Activated naive CD8-positive, alpha-beta T cell treated with anti-CD3 and anti-CD28 coated beads, Interleukin-2, amount 50 U/mL, for 24 hours (primary cell): ENCODE measurements at regions not wholly inside any gene's neighbourhood (a gene's known extent, or its start where the extent isn't known, plus 50 kb on each side); places are given as distances from the start of the nearest gene placed in this dataset.
"Not testable (repeated sequence)": the region's sequence is repeated elsewhere in the genome, so short reads cannot be mapped to it uniquely, and the experiment has no call there.

Experiments
- ATAC-seq: fragments of 150-1000 bp; cut with Tn5 transposase; one replicate; pipeline ENCODE4 v1.10.0; 2021
- DNase-seq: peaks from one replicate; pipeline ENCODE4 v3.0.0; 2021
- H3K27ac Mint-ChIP-seq: one replicate; pipeline ENCODE4 v1.8.0; 2021; ENCODE audit warnings: mild to moderate bottlenecking, mixed read lengths
- H3K27me3 Mint-ChIP-seq: one replicate; pipeline ENCODE4 v1.8.0; 2021; ENCODE audit warnings: mixed read lengths
- H3K36me3 Mint-ChIP-seq: one replicate; pipeline ENCODE4 v1.8.0; 2021; ENCODE audit warnings: low read depth, mixed read lengths
- H3K4me1 Mint-ChIP-seq: one replicate; pipeline ENCODE4 v1.8.0; 2021; ENCODE audit warnings: mixed read lengths
- H3K4me3 Mint-ChIP-seq: one replicate; pipeline ENCODE4 v1.8.0; 2021; ENCODE audit warnings: mild to moderate bottlenecking, moderate library complexity, mixed read lengths
- H3K9me3 Mint-ChIP-seq: one replicate; pipeline ENCODE4 v1.8.0; 2021; ENCODE audit warnings: mixed read lengths

DNA sequence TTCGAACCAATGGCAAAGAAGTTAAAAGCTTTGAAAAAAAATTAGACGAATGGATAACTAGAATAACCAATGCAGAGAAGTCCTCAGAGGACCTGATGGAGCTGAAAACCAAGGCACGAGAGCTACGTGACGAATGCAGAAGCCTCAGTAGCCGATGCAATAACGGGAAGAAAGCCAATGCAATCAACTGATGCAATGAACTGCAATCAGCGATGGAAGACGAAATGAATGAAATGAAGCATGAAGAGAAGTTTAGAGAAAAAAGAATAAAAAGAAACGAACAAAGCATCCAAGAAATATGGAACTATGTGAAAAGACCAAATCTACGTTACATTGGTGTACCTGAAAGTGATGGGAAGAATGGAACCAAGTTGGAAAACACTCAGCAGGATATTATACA lies 52.6 kb upstream of the MRPS30 start:
- DNase-seq, H3K4me3 Mint-ChIP-seq, H3K36me3 Mint-ChIP-seq, H3K4me1 Mint-ChIP-seq, H3K27ac Mint-ChIP-seq, H3K27me3 Mint-ChIP-seq, ATAC-seq, H3K9me3 Mint-ChIP-seq: not testable (repeated sequence)

DNA sequence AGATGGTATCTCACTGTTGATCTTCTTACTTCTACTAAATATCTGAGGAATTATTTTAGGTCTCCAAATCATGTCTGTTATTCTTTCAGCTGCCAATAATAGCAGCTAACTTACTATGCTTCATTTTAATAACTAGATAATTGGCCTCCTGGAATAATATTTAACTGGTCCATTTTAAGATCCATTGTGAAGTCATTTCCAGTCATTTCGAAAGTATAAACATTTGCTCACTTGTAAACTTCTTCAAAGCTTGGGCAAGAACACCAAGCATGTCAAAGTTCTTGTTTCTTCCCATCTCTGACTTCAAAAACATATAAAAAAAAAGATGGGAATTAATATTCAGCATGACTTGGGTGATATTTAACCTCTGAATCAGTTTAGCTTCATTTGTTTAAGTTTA lies 61.4 kb upstream of the MRPS30 start:
- no peak overlapping the region for H3K27ac Mint-ChIP-seq

DNA sequence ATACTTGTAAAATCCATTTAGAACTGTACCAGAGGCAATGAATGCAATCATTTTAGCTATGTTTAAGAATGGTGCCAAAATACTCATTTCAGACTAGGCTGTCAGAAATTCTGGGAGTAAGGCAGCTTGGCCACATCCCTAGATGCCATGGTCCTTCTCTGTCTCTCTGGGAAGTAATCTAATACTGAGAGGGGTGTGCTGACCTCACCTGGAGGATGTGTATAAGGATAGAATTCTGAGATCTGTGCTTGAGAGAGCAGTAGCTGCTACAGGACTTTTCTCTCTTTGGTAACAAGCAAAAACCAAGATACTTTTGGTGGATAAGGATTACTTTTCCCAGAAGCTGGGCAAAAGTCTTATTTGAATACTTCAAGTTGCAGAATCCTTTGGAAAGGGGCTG lies 68.1 kb upstream of the MRPS30 start:
- ATAC-seq, result no peak
- Mint-ChIP-seq H3K27ac (no peak overlapping the region), H3K4me1 (no peaks in the 10 kb centered on the region), H3K4me3 (no peak overlapping the region), H3K27me3 (no peaks in the 10 kb centered on the region), H3K36me3 (no peaks in the 10 kb centered on the region), H3K9me3 (no peaks in the 10 kb centered on the region)
- DNase-seq, result no peak

More for the DNA sequence above, 61.4 kb upstream of the MRPS30 start:
- H3K9me3 Mint-ChIP-seq, result no peaks in the 10 kb centered on the region
- no peak for DNase-seq
- H3K4me1 Mint-ChIP-seq, result no peaks in the 10 kb centered on the region
- H3K36me3 Mint-ChIP-seq, result no peaks in the 10 kb centered on the region
- H3K27me3 Mint-ChIP-seq, result no peaks in the 10 kb centered on the region
- H3K4me3 Mint-ChIP-seq, result no peak overlapping the region
- no peak for ATAC-seq

DNA sequence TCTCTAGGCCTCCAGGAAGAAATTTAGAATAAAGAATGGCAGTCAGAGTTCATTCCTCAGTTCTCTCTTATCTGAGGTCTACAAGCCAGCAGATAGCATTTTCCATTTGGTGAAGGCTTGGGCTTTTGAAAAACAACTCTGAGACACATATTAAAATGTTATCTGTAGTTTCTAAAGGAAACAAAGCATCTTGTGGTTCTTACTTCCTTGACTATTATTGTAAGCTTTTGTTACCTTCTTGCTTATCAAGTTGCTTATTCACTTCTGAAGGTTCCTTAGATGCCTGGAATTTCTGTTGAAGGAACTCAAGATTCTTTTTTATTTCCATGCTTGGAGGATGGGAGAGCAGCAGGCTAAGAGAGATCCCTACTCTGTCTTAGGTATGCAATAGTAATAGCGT lies 79.2 kb upstream of the MRPS30 start:
- ATAC-seq, result no peak
- Mint-ChIP-seq H3K27ac (no peak overlapping the region), H3K4me1 (no peaks in the 10 kb centered on the region), H3K27me3 (no peaks in the 10 kb centered on the region), H3K4me3 (no peak overlapping the region), H3K9me3 (no peaks in the 10 kb centered on the region), H3K36me3 (no peaks in the 10 kb centered on the region)
- DNase-seq, result no peak

DNA sequence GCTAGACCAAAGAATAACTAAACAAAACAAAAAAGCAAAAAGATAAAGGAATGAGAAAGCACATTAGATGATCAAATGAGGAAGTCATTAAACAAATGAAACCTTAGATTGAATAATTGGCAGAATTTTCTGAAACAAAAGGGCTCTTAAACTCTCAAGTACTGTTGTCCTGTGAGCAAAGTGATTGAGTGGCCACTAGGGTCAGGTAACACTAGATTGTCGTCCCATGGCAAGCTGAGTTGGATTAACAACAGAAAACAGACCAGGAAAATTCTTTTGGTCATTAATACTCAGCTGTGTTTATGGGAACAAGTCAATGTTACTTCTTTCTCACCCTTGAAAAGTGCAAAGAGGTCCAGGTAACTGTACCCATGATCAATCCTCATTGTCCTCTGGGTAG lies 81.6 kb upstream of the MRPS30 start:
- no peaks in the 10 kb centered on the region for H3K4me1 Mint-ChIP-seq
- no peaks in the 10 kb centered on the region for H3K36me3 Mint-ChIP-seq
- no peak overlapping the region for H3K27ac Mint-ChIP-seq
- DNase-seq (no peak), ATAC-seq (no peak)
- no peaks in the 10 kb centered on the region for H3K27me3 Mint-ChIP-seq
- H3K9me3 Mint-ChIP-seq, result no peaks in the 10 kb centered on the region
- no peak overlapping the region for H3K4me3 Mint-ChIP-seq

DNA sequence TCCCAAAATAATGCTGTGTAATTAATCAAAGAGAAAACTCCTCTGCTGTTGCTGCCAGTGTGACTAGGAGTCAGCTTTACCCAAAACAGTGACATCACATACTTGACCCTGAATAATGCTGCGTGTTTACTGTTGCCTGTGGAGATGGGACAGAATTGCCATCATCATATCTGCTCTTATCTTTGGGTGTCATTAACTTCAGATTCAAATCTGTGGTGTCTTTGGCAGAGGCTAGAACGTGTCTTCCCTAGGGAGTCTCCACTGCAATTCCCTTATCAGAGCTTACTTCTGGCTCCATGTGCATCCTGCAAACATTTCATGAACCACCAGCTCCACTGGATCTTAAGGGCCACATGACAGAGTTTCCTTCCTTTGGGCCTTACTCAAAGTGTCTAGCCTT lies 88.9 kb upstream of the MRPS30 start:
- Mint-ChIP-seq H3K36me3 (no peaks in the 10 kb centered on the region), H3K4me1 (no peaks in the 10 kb centered on the region), H3K27ac (no peak overlapping the region), H3K4me3 (no peak overlapping the region), H3K27me3 (no peaks in the 10 kb centered on the region), H3K9me3 (no peaks in the 10 kb centered on the region)
- DNase-seq (no peak), ATAC-seq (no peak)

DNA sequence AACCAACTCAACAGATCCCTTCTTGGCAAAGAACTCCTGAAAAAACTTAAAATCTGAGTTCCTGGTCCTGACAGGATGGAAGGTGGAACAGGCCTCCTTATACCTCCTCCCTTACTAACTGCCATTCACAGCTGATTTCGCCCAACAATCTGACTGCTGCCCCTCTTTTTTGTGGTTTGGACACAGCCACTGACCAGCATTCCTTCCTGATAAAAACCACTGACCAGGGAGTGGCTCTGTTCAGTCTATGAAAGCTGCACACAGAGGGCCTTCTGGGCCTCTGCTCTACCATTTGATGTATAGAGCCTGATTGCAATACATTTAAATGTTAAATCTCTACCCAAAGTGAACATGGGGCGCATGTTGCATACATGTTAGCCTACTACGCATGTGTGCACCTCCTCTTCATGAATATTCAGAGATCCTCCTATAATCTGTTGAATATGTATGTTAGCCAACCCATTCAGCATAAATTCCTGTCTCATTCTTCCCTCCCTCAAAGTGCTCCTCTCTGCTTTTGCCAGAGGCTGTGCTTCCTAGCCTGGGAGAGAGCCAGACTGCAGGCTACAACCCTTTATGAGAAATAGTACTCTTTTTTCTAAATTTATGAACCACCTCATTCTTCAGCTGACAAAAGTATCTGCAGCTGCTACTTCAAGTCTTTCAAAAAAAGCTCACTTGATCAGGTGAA lies 93.7 kb upstream of the MRPS30 start:
- no peak overlapping the region for H3K27ac Mint-ChIP-seq
- H3K4me3 Mint-ChIP-seq, result no peak overlapping the region
- H3K36me3 Mint-ChIP-seq, result no peaks in the 10 kb centered on the region
- ATAC-seq (no peak), DNase-seq (no peak)
- no peaks in the 10 kb centered on the region for H3K27me3 Mint-ChIP-seq
- no peaks in the 10 kb centered on the region for H3K9me3 Mint-ChIP-seq
- no peaks in the 10 kb centered on the region for H3K4me1 Mint-ChIP-seq

DNA sequence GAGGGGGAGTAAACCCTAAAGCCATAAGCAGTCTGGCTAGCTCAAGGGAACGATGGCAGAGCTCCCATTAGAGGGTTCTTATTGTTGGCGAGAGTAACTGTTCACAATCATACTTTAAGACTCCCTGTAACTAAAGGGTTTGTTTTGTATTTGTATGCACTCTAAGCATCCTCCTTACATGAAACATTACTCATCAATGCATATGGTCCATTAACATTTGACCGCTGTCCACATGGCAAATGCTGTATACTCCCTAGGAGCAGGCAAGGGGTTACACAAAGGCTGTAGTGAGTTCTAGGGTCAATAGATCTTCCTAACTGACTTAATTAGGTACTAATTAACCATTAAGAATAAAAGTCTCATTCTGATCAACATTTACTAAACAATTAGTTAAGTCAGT lies 95.3 kb upstream of the MRPS30 start:
- H3K4me1 Mint-ChIP-seq, result no peaks in the 10 kb centered on the region
- no peak for ATAC-seq

DNA sequence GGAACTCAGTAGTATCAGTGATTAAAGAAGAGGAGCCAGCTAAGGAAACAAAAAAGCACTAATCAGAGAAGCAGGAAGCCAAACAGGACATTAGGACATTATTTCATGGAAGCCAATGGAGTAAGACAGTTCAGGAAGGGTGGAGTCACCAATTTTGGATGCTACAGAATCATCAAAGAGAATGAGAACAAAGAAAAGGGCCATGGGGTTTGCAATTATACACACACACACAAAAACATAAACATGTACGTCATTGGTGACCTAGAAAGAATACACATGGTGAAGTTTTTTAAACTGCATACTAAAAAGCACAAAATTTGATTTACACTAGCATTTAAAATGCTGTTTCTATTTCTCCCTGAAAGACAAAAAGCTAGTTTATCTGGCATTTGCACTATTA lies 96.8 kb upstream of the MRPS30 start:
- DNase-seq (no peak), ATAC-seq (no peak)
- no peak overlapping the region for H3K27ac Mint-ChIP-seq
- no peaks in the 10 kb centered on the region for H3K4me1 Mint-ChIP-seq
- no peaks in the 10 kb centered on the region for H3K36me3 Mint-ChIP-seq
- H3K9me3 Mint-ChIP-seq, result no peaks in the 10 kb centered on the region
- no peaks in the 10 kb centered on the region for H3K27me3 Mint-ChIP-seq
- H3K4me3 Mint-ChIP-seq, result no peak overlapping the region

More for the DNA sequence above, 95.3 kb upstream of the MRPS30 start:
- no peak overlapping the region for H3K27ac Mint-ChIP-seq
- H3K4me3 Mint-ChIP-seq, result no peak overlapping the region
- H3K36me3 Mint-ChIP-seq, result no peaks in the 10 kb centered on the region
- no peaks in the 10 kb centered on the region for H3K9me3 Mint-ChIP-seq
- DNase-seq, result no peak
- H3K27me3 Mint-ChIP-seq, result no peaks in the 10 kb centered on the region

DNA sequence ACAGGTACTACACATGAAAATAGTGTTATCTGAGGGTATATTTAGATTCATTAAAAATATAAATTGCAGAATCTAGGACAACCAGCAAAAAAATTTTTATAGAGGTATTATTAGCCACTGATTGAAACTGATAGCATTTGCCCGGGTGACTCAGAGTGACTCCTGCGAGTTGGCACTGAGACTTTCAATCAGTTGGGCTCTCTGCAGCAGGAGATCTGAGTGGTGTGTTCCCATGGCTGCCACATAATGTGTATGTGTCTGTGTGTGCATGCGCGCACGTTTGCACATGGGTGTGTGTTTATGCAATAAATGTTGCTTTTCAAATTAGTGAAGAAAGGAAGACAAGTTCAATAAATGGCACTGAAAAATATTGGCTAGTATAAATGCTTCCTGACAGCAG lies 100.1 kb upstream of the MRPS30 start:
- no peaks in the 10 kb centered on the region for H3K36me3 Mint-ChIP-seq
- no peaks in the 10 kb centered on the region for H3K9me3 Mint-ChIP-seq
- no peaks in the 10 kb centered on the region for H3K4me1 Mint-ChIP-seq
- no peak overlapping the region for H3K4me3 Mint-ChIP-seq
- no peaks in the 10 kb centered on the region for H3K27me3 Mint-ChIP-seq
- ATAC-seq, result no peak
- H3K27ac Mint-ChIP-seq, result no peak overlapping the region
- DNase-seq, result no peak

DNA sequence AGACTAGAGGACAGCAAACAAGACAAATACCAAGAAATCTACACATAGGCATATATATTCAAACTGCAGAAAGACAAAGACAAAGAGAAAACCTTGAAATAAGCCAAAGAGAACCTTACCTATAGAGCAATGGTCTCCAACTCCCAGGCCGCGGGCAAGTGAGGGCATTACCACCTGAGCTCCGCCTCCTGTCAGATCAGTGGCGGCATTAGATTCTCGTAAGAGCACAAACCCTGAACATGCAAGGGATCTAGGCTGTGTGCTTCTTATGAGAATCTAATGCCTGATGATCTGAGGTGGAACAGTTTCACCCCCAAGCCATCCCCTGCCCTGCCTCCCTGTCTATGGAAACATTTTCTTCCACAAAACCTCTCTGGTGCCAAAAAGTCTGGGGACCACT lies 101.0 kb upstream of the MRPS30 start:
- DNase-seq, result no peak
- H3K27me3 Mint-ChIP-seq, result no peaks in the 10 kb centered on the region

DNA sequence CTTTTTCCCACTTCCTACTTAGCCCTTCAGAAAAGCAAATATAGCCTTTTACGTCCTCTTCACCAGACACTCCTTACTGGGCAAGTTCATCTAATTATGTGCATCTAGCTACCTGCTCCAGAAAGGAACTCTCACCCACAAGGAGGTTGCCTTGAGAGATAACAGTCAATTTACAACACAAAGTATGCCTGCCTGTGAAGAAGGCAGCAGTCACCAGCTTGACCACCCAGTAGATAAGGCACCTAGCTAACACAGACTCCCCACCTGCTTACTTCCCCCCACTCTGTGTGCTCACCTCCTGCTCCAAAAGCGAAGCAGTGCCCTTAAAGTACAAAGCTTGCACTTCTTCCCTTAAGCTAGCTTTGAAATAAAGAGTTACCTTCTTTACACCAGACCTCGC lies 111.7 kb upstream of the MRPS30 start:
- H3K4me3 Mint-ChIP-seq, result no peak overlapping the region
- no peak for ATAC-seq
- H3K27me3 Mint-ChIP-seq, result no peaks in the 10 kb centered on the region

More for the DNA sequence above, 101.0 kb upstream of the MRPS30 start:
- Mint-ChIP-seq H3K27ac (no peak overlapping the region), H3K4me3 (no peak overlapping the region), H3K36me3 (no peaks in the 10 kb centered on the region), H3K9me3 (peaks cover 3% of the 10 kb centered on the region), H3K4me1 (no peaks in the 10 kb centered on the region)
- ATAC-seq, result no peak

DNA sequence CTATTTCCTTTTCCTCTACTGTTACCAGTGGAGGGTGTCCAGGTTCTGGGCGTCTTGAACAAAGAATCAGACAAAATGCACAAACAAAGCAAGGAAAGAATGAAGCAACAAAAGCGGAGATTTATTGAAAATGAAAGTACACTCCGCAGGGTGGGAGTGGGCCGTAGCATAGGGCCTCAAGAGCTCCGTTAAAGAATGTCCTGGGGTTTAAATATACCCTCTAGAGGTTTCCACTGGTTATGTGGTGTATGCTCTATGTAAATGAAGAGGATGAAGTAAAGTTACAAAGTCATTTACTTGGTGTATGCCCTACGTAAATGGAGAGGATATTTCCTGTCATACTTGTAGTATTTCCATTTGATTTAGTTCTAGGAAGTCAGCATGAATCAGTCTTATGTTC lies 113.5 kb upstream of the MRPS30 start:
- DNase-seq, result no peak
- no peak overlapping the region for H3K4me3 Mint-ChIP-seq
- H3K27ac Mint-ChIP-seq, result no peak overlapping the region
- H3K9me3 Mint-ChIP-seq, result peaks cover 11% of the 10 kb centered on the region
- ATAC-seq, result no peak
- no peaks in the 10 kb centered on the region for H3K36me3 Mint-ChIP-seq
- no peaks in the 10 kb centered on the region for H3K27me3 Mint-ChIP-seq
- no peaks in the 10 kb centered on the region for H3K4me1 Mint-ChIP-seq

More for the DNA sequence above, 111.7 kb upstream of the MRPS30 start:
- Mint-ChIP-seq H3K9me3 (peaks cover 11% of the 10 kb centered on the region), H3K27ac (no peak overlapping the region), H3K36me3 (no peaks in the 10 kb centered on the region), H3K4me1 (no peaks in the 10 kb centered on the region)
- DNase-seq, result no peak

DNA sequence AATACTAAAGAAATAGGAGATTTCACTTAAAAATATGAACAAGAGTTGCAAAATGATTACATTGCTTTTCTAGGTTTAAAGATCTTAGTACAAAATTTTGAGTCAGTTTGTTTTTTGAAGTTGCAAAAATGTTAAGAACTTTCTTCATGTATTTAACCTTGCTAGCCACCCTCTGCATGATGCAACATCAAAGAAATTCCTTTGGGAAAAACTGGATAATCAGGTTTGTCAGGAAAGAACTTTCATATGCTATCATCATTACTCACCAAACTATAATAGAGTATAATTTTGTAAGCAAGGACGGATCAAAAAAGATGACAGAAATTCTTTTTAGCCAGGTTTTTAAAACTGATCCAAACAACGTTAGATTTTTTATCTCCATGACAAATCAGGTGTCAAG lies 116.9 kb upstream of the MRPS30 start:
- H3K4me1 Mint-ChIP-seq, result no peaks in the 10 kb centered on the region
- H3K27ac Mint-ChIP-seq, result no peak overlapping the region
- H3K27me3 Mint-ChIP-seq, result no peaks in the 10 kb centered on the region
- DNase-seq (no peak), ATAC-seq (no peak)
- no peak overlapping the region for H3K4me3 Mint-ChIP-seq
- no peaks in the 10 kb centered on the region for H3K36me3 Mint-ChIP-seq
- H3K9me3 Mint-ChIP-seq, result peaks cover 9% of the 10 kb centered on the region

DNA sequence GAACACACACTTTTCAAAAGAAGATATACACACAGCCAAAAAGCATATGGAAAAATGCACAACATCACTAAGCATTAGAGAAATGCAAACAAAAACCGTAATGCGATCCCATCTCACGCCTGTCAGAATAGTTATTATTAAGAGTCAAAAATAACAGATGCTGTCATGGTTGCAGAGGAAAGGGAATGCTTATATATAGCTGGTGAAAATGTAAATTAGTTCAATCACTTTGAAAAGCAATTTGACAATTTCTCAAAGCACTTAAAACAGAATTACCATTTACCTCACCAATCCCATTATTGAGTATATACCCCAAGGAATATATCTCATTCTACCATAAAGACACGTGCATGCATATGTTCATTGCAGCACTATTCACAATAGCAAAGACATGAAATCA lies 126.8 kb upstream of the MRPS30 start:
- peaks cover 9% of the 10 kb centered on the region for H3K9me3 Mint-ChIP-seq
- H3K27ac Mint-ChIP-seq, result no peak overlapping the region

DNA sequence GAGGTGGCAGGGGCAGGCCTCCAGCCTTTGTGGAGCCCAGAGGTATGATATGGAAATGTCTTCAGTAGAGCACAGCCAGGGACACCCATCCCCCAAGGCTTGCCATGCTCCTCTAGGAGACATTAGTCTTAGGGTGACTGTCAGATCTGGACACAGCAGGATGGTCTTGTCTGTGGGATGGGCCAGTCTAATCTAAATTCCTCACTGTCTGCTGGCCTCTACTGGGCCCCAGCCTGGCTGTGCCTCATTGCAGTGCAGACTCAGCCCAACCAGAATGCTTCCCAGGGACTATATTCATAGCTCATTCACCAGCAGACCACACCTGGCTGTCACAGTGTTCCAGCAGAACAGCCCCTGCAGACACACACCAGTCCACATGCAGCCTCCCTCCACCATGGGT lies 129.5 kb upstream of the MRPS30 start:
- ATAC-seq (no peak), DNase-seq (no peak)
- Mint-ChIP-seq H3K4me3 (no peak overlapping the region), H3K27ac (no peak overlapping the region), H3K4me1 (no peaks in the 10 kb centered on the region), H3K27me3 (no peaks in the 10 kb centered on the region), H3K36me3 (no peaks in the 10 kb centered on the region), H3K9me3 (peaks cover 9% of the 10 kb centered on the region)

More for the DNA sequence above, 126.8 kb upstream of the MRPS30 start:
- no peaks in the 10 kb centered on the region for H3K4me1 Mint-ChIP-seq
- H3K36me3 Mint-ChIP-seq, result no peaks in the 10 kb centered on the region
- no peak for ATAC-seq
- DNase-seq, result no peak
- H3K27me3 Mint-ChIP-seq, result no peaks in the 10 kb centered on the region
- no peak overlapping the region for H3K4me3 Mint-ChIP-seq
